ENCODE measurements at regions not wholly inside any gene's neighbourhood (a gene's known extent, or its start where the extent isn't known, plus 50 kb on each side); places are given as distances from the start of the nearest gene placed in this dataset.

DNA sequence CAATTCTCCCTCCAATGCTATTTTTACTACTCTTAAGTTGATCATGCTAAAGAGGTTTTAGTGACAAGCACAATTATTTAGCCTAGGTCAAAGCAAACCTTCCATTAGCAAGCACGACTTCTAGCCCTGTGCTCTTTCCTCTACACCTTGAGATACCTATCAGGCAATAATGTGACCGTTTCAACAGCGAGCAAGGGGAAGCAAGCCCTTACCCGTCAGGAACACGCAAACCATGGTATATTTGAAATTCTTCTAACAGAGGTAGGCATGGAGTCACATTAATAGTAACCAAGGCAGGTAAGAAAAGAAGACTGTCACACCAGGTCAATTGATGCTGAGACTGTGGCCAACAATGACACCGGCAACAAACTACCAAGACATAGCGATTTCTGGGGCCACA, 68.9 kb upstream of the VGLL4 start:
- H3K27me3 ChIP-seq (replicated peaks in 1 of 4; ENCODE audit: control insufficient read depth in 3 of 4, extremely low read depth in 1 of 4, insufficient read depth in 3 of 4, low read length in 3 of 4), result no peaks in the 10 kb centered on the region
- H2BK12ac ChIP-seq (ENCODE audit: low read depth, low read length), result no peak overlapping the region
- H2BK120ac ChIP-seq (replicated peaks; ENCODE audit: low read depth, low read length), result no peak overlapping the region
- H4K20me1 ChIP-seq (replicated peaks in 1 of 2; ENCODE audit: control insufficient read depth in 1 of 2, insufficient read depth in 2 of 2, low read length in 2 of 2), result peaks cover 0 to 2% of the 10 kb centered on the region in 2 experiments
- H3K27ac ChIP-seq (ENCODE audit: low read depth, low read length), result no peak overlapping the region
- no peak overlapping the region for H3K18ac ChIP-seq (ENCODE audit: extremely low read depth, low read length)
- no peak overlapping the region for H3K23ac ChIP-seq (ENCODE audit: insufficient read length)
- H4K5ac ChIP-seq (ENCODE audit: insufficient read length, low read depth, low read length), result no peak overlapping the region
- CTCF ChIA-PET (ENCODE audit: partially characterized antibody), result no interaction called here
- H2BK15ac ChIP-seq (ENCODE audit: low read length), result no peak overlapping the region
- no peak overlapping the region for H3K4ac ChIP-seq (replicated peaks; ENCODE audit: insufficient read length, low read depth, low read length)
- no peaks in the 10 kb centered on the region; the same call in 1 of the 2 replicates for H3K23me2 ChIP-seq (ENCODE audit: low read depth, low read length)
- no peak for DNase-seq (ENCODE audit: low read depth in 1 of 2, low spot score in 2 of 2)
- no peak overlapping the region for H3K14ac ChIP-seq (ENCODE audit: insufficient read length)
- no peak overlapping the region for H2AFZ ChIP-seq (ENCODE audit: low read length)
- H4K91ac ChIP-seq (replicated peaks; ENCODE audit: insufficient read length, low read length), result no peak overlapping the region
- H3K9ac ChIP-seq (replicated peaks in 1 of 4; ENCODE audit: extremely low read depth in 1 of 4, low read depth in 3 of 4, low read length in 3 of 4), result no peak overlapping the region
- H3K4me1 ChIP-seq (replicated peaks in 1 of 4; ENCODE audit: control insufficient read depth in 3 of 4, insufficient read depth in 4 of 4, low read length in 3 of 4), result no peaks in the 10 kb centered on the region; a peak in 1 of 7 replicates
- no peak overlapping the region for H4K8ac ChIP-seq (ENCODE audit: extremely low read depth, insufficient read depth, low read length)
- H3K4me3 ChIP-seq (ENCODE audit: extremely low read depth in 1 of 4, insufficient read depth in 2 of 4, low read depth in 3 of 4, low read length in 4 of 4), result no peak overlapping the region
- no peak overlapping the region for H2BK5ac ChIP-seq (ENCODE audit: low read depth, low read length)
- H2AK5ac ChIP-seq (ENCODE audit: low read depth, low read length), result no peak overlapping the region
- H3K56ac ChIP-seq (replicated peaks; ENCODE audit: insufficient read length, low read depth, low read length), result no peak overlapping the region
- peaks cover 0 to 7% of the 10 kb centered on the region in 2 experiments; a peak in 1 of 4 replicates for H3K9me3 ChIP-seq (ENCODE audit: insufficient read depth in 2 of 2, low read depth in 1 of 2, low read length in 1 of 2)
- H3K4me2 ChIP-seq (ENCODE audit: insufficient read depth in 1 of 2, low read depth in 2 of 2, low read length in 2 of 2), result no peak overlapping the region
- POLR2A ChIA-PET (ENCODE audit: partially characterized antibody), result no interaction called here
- H3K79me1 ChIP-seq (ENCODE audit: low read depth, low read length), result peaks cover 2% of the 10 kb centered on the region
- FAIRE-seq, result no peak
- H3K79me2 ChIP-seq (ENCODE audit: control insufficient read depth in 1 of 2, insufficient read depth in 2 of 2, low read length in 2 of 2), result peaks cover 0 to 44% of the 10 kb centered on the region in 2 experiments; a peak in 2 of 4 replicates
- no peaks in the 10 kb centered on the region for H3K36me3 ChIP-seq (ENCODE audit: control insufficient read depth in 2 of 4, insufficient read depth in 4 of 4, low read length in 3 of 4)
- H2BK20ac ChIP-seq (ENCODE audit: low read length), result no peak overlapping the region
- WGBS, 2 experiments (ENCODE audit: extremely low coverage in 1 of 2, insufficient coverage in 1 of 2, insufficient read length in 1 of 2, insufficient replicate concordance in 2 of 2, low coverage in 1 of 2, low lambda C conversion rate in 2 of 2, missing lambda C conversion rate in 1 of 2), result 90% methylated on average over 7 of the region's 7 CpGs; no CpG with 5 or more reads in 1 of the 2 experiments
- TF ChIP-seq TAF7 (optimal IDR thresholded peaks at IDR 0.05; ENCODE audit: borderline replicate concordance, low read depth, low read length), result no peak
- TF ChIP-seq TCF12 (IDR thresholded peaks at IDR 0.05; ENCODE audit: low read depth, low read length), result no peak
- TF ChIP-seq, protein P1, sequence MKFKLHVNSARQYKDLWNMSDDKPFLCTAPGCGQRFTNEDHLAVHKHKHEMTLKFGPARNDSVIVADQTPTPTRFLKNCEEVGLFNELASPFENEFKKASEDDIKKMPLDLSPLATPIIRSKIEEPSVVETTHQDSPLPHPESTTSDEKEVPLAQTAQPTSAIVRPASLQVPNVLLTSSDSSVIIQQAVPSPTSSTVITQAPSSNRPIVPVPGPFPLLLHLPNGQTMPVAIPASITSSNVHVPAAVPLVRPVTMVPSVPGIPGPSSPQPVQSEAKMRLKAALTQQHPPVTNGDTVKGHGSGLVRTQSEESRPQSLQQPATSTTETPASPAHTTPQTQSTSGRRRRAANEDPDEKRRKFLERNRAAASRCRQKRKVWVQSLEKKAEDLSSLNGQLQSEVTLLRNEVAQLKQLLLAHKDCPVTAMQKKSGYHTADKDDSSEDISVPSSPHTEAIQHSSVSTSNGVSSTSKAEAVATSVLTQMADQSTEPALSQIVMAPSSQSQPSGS (IDR thresholded peaks at IDR 0.05; ENCODE audit: low read length), result no peak
- no peak for TF ChIP-seq RXRA (IDR thresholded peaks at IDR 0.05; ENCODE audit: insufficient read depth, low read depth, low read length)
- TF ChIP-seq CHD2 (IDR thresholded peaks at IDR 0.05; ENCODE audit: low read length), result no peak
